ENCODE measurements at regions not wholly inside any gene's neighbourhood (a gene's known extent, or its start where the extent isn't known, plus 50 kb on each side); places are given as distances from the start of the nearest gene placed in this dataset.
"Not testable (repeated sequence)": the region's sequence is repeated elsewhere in the genome, so short reads cannot be mapped to it uniquely, and the experiment has no call there.

DNA sequence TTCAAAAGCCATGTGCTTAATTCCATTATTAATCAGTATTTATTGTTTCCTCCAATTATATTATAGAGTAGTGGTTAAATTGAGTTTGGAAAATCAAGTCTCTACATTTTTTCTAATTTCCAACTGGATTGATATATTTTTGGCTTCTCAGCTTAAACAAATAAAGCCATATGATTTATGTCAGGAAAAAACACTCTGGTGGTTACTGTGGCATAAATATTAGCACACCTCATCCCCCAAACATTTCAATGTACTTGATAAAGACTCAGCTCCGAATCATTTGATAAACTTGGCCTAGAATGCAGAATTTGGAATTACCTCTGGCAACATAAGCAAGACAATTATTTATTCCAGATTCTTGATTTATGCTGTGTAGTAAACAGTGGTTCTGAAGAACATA lies 2313.8 kb downstream of the ARAP2 start:
- no peak for DNase-seq (ENCODE audit: low spot score)

DNA sequence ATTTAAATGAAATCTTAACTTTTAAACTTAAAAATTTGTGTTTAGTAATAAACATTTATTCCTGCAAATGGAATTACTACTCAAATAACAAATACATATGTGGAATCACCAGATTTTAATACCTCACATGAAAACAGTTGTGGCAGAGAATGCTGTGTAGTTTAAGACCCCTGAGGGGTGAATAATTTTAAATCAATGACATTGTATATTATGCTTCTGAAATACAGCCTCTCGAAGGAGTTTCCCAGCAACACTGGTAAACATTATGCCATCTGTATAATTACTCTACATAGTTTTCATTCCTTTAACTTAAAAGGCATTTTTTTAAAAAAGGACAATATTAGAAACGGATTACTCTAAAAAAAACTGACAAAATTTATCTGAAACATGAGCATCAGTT lies 2313.3 kb downstream of the ARAP2 start:
- no peak for DNase-seq (ENCODE audit: low spot score)

DNA sequence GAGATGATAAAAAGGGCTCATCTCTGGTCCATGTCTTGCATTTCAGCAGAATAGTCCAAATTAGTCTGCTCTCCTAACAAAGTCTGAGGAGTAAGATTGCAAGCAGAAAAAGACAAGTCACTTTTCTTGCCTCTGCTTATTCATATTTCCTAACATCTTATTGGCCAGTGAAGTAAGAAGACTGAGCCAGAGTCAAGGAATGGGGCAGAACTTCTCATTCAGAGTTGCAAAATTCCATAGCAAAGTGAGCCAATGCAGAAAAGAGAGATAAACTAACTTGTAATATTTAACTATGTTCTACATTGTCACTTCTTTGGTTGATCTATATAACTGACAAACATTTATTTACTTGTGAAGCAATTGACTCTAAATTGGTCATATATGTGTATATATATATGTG lies 2304.0 kb downstream of the ARAP2 start:
- DNase-seq (ENCODE audit: low spot score), result no peak

DNA sequence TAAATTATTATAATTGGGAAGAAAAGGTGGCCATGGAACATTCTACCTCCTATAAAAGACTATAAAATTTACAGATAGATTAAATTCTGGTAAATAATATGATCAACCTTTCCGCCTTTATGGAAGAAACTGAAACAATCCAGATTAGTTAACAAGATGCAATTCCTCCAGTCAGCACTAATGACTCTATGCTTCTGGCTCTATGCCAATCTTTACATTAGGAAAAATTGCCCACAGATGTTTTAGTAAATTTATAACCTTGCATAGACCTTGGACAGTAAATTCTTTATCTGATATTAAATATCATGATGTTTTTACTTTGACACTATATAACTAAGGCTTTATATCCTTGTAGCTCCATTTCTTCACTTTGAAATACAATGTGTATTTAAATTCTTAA lies 2302.5 kb downstream of the ARAP2 start:
- no peak for DNase-seq (ENCODE audit: low spot score)

DNA sequence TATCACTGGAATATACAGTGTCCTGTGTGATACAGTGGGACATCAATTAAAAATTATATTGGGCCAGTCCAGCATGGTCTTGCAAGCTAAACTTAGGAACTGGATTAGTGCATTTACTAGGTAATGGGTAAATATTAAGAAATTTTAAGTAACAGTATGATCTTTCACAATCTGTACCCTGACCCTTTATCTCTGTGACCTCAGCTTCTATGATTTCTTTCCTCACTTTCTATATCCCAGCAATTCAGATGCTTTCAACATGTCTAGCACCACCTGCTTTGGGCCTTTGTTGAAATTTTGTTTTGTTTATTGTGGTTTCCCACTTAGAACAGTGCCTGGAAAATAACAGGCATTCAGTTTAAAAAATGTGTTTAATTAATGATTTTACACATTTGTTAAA lies 2295.4 kb downstream of the ARAP2 start:
- DNase-seq (ENCODE audit: low spot score), result no peak

DNA sequence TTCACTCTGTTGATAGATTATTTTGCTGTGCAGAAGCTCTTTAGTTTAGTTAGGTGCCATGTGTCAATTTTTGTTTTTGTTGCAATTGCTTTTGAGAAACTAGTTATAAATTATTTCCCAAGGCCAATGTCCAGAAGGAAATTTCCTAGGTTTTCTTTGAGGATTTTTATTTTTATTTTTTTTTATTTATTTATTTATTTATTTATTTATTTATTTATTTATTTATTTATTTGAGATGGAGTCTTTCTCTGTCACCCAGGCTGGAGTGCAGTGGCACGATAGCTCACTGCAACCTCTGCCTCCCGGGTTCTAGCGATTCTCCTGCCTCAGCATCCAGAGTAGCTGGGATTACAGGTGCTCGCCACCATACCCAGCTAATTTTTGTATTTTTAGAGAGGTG lies 2290.5 kb downstream of the ARAP2 start:
- DNase-seq (ENCODE audit: low spot score), result not testable (repeated sequence)

DNA sequence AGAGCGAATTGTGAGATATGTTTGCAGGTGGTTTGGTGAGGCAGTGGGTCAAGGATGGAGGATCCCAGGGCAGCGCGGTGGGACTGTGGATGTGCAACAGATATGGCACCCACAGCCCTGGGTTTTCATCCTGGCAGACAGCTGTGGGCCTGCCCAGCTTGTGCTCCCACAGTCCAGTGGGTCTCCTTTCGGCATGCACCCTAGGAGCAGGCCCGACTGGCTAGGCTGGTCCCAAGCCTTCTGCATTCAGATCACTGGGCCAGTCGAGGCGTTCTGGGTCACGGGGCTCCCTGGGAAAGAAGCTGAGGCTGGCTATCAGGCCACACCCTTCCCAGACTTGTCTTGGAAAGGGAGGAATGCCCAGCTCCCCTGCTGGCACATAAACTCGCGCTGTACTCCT lies 2289.6 kb downstream of the ARAP2 start:
- no peak for DNase-seq (ENCODE audit: low spot score)

DNA sequence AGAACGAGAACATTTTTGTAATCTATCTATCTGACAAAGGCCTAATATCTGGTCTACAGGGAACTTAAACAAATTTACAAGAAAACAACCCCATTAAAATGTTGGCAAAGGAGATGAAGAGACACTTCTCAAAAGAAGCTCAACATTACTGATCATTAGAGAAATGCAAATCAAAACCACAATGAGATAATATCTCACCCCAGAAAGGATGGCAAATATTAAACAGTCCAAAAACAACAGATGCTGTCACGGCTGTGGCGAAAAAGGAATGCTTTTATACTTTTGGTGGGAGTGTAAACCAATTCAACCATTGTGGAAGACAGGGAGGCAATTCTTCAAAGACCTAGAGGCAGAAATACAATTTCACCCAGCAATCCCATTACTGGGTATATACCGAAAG lies 2284.8 kb downstream of the ARAP2 start:
- DNase-seq (ENCODE audit: low spot score), result no peak

DNA sequence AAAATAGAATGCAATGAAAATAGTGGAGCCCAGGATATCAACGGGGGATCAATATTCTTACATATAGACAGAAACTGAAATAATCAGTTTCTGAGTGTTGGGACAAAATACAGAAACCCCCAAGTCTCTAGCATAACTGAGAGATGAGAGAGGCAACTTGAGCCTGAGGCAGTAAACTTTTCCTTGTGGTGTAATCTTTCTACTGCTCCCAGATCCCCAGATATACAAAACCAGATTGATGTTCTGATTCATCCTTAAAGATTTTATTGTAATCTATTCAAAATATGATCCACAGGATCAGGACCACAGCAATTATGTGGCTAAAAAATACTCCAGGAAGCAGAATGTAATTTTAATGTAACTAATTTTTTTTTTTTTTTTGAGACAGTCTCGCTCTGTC lies 2282.6 kb downstream of the ARAP2 start:
- DNase-seq (ENCODE audit: low spot score), result no peak

DNA sequence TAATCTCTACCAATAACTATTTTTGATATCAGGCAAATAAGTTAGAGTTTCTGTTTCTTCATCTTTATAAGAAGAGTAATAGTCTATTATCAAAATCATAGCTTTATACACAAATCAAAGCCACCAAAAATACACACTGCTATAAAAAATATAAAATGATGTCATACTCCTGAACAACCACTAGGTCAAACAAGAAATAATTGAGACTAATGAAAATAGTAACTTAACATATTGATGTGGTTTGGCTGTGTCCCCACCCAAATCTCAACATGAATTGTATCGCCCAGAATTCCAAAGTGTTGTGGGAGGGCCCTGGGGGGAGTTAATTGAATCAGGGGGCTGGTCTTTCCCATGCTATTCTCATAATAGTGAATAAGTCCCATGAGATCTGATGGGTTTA lies 2277.5 kb downstream of the ARAP2 start:
- DNase-seq (ENCODE audit: low spot score), result no peak

DNA sequence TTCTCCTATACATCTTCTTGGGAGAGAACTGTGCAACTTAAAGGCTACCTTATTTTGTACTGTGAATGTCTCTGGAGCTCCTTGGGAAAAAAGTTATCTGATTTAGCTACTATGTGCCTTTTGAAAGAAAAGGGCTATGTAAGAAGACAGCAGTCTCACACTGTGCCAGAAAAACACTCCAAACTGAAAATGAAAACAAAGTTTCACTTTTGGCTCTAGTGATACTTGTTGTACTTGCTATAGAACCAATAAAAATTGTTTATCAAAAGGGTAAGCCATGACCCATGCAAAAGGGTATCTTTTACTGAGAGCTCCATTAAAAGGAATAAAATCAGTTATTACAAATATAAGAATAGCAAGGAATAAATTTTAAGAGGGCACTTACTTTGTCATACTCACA lies 2270.0 kb downstream of the ARAP2 start:
- no peak for DNase-seq (ENCODE audit: low spot score)

DNA sequence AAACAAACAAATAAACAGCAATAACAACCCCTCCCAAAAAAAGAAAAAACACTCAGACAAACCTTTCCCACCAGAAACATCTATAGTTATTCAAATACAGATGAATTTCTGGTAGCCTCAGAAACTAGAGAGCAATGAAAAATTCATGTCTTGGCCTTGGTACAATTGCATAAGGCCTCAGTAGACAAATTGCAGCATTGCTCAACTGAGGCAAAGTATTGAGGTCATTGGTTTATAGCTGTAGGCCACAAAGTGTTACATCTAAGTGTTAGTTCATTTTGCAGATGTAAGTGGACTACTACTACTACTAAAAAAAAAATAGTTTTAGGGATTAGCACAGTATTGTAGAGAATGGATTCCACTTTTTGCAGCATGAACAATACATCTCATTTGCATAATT lies 2268.3 kb downstream of the ARAP2 start:
- DNase-seq (ENCODE audit: low spot score), result no peak

DNA sequence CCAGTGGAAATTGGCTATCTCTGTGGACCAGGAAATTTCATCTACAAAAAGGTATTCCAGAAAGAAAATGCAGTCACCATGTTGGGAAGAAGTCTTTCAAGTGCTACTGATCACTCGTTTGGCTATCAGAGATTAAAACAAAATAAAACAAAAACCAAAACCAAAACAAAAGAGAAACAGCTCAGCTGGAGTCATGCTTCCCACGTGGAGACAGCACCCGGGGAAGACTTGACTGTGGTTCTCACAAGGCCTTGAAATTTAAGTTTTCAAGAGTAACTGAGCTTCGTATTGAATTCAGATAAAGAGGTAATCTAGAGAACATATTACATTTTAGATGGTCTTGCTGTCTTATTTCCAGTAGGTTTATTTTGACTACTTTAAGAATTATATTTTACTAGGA lies 2264.5 kb downstream of the ARAP2 start:
- DNase-seq (ENCODE audit: low spot score), result not testable (repeated sequence)

DNA sequence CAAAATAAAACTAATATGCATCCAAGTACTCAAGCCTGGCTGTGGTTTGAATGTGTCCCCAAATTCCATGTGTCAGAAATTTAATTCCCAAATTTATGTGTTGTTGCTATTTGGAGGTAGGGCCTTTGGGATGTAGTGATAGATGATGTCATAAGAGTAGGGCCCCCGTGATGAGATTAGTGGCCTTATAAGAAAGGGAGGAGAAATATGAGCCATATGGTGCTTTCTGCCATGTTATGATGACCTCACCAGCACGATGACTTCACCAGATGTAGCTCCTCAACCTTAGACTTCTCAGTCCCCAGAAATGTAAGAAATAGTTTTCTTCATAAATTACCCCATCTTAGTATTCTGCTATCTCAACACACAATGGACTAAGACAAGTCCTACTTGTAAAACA lies 2264.0 kb downstream of the ARAP2 start:
- DNase-seq (ENCODE audit: low spot score), result no peak

DNA sequence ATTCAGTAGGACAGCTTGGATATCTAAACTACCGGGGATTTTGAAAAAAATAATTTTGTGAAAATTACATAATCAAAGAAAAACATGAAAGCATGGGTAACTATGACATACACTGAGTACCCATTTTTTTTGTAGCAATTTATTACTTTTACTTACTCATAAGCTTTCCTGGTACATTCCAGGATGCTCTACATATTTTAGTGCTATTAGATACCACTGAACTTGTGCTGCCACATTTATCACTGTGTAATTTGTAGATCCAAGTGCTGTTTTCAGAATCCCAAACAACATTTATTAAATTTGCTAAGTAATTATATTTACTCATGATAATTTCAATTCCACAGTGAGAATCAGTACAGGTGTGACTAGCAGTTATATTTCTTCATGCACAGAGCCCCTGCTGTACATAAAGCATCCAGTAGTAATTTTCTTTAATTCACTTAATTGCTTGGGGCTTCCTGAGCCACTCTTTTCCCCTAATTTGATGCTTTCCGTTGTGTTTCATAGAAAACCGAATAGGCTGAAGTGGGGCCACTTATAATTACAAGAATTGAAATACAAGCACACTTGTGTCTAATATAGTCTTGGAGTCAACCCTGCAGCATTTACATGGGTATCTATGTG lies 2254.4 kb downstream of the ARAP2 start:
- DNase-seq (ENCODE audit: low spot score), result no peak

DNA sequence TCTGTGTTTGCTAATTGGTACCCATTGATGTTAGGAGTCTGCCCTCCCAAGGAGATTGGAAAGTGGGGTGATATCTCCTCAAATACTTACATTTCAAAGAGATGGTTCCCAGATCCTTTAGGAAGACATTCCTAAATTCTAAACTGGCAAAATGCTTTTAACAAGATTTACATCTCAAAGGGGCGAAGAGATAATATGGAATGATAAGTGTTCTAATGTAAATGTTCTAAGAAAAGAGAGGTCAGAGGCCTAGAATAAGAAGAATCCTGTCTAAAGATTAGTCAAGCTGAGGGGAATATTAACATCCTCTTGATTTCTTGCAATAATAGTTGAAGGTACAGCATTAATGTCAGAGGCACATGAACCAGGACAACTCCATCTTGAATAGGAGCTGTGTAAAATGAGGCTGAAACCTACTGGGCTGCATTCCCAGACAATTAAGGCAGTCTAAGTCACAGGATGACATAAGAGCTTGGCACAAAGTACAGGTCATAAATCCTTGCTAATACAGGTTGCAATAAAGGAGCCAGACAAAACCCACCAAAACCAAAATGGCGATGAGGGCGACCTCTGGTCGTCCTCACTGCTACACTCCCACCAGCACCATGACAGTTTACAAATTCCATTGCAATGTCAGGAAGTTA lies 2248.1 kb downstream of the ARAP2 start:
- DNase-seq (ENCODE audit: low spot score), result no peak

DNA sequence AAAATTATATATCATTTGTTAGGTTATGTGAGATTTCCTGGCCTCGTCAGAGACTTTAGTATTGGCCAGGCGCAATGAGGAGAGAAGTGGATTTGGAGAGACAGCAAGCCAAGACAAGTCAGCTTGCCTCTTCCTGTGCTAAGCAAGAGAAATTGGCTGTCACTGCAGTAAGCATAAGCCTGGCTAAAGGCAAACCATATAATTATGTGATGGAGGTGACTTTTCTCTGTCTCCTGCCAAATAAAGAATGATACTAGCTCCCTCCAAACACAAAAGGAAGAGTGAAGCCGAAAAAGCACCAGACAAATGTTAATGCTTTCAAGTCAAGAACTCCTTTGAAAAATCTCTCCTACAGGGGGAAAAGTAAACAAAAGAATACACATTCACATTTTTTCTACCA lies 2246.0 kb downstream of the ARAP2 start:
- DNase-seq (ENCODE audit: low spot score), result no peak

DNA sequence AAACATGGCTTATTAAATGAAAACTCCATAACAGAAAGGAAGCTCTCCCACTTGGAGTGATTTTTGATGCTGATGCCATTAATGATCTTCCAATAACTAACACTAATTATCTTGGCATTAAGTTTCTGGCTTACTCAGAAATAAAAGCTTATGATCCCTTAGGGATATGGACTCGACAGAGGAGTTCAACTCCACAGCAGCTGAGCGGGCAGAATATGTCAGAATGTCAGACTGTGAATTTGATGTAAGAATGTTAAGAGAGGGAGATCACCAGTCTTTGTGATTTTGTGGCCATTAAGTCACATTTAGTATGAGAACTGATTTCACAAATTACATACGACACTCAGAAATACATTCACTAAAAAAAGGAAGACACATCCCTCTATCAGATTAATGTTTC lies 2244.0 kb downstream of the ARAP2 start:
- DNase-seq (ENCODE audit: low spot score), result no peak

DNA sequence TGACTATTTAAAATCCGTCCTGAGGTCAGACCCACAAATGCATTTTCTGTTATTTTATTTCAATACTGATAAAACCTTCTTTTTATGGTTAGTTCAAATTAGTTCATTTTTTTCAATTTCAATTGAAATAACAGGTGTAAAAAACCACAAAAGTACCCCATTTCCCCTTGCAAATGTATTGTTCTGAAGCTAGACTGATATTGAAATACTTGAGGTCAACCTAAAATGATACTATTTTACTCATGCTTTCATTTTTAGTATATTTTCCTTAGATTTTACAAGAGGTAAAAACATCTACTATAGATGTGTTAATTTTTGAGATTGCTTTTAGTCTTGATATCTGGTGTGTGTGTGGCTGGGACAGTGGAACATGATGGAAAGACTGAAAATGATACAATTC lies 2237.8 kb downstream of the ARAP2 start:
- DNase-seq (ENCODE audit: low spot score), result not testable (repeated sequence)

DNA sequence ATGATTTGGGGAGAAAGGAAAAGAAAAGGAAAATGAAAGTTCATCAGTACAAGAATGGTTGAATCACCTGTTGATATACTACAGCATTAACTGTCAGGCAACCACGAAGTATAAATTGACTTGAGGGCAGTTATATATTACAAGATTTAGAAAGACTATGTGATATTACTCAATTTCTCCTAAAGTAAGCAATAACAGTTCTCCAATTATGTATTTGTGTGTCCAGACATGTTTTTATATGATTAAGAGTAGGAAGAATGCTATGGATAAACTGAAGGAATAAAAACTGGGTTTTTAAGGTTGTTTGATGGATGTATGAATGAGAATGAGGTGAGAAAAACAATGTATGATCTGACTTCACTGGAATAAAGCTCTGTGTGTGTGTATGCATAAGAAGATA lies 2234.4 kb downstream of the ARAP2 start:
- no peak for DNase-seq (ENCODE audit: low spot score)

DNA sequence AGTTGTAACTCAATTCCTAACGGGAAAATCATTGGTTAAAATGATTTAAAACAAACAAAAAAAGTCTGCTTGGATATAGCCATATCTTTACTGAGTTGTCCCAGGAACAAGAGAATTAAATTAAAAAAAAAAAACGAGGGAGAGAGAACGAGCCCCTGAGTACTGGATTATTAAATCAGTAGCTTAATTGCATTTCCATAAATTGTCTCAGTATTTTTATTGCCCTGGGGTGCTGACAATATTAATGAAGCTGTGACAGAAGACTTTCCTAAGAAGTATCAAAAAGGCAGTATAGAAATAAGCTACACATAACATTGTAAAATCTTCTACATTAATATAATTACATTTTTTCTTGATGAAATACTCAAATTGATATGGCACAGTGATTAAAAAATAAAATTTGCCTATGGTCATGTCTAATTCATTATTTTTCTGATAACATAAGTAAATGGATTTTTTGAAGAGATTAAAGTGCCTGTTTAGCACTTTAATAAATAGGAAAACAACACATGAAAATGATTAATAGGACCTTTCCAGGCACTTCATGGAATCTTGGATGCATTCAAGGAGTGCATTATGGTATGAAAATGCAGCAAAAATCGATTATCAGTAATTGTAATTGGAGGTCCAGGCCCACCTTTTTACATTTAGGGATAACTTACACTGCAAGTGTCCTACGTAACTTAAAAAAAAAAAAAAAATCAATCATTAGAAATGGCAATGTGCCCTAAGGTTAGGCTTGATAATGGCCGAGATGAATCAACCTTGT lies 2233.4 kb downstream of the ARAP2 start:
- no peak for DNase-seq (ENCODE audit: low spot score)

DNA sequence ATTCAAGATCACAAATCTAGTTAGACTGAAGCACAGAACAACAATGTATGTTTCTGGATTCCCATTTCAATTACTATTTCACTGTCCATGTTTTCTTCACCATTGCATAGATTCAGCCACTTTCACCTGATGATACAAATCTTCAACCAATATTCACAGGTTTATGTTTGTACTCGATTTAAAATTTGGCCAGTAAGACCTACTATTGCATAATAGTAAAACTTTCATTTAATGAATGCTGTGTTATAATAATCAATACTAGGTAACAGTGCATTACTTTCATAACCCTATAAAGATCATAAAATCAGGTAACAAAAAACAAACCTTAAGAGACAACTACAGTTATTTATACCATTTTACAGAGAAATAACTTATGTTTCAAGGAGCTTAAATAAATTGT lies 2209.1 kb downstream of the ARAP2 start:
- DNase-seq (ENCODE audit: low spot score), result no peak

DNA sequence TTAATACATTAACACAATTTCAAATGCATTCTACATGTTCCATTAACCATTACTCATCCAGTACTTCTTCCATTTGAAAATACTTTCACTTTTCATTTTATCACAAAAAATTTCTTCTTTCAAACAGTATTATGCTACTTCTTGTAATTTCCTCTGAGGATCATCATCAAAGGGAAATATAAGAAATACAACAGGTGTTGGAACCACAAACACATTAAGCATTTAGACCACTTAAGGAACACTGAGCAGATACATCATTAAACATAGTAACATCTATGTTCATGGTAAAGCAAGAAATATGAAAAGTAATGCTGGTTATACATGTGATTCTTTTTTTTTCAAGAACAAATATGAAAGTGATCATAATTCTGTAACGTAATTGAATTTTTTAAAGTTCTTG lies 2207.0 kb downstream of the ARAP2 start:
- DNase-seq (ENCODE audit: low spot score), result no peak

DNA sequence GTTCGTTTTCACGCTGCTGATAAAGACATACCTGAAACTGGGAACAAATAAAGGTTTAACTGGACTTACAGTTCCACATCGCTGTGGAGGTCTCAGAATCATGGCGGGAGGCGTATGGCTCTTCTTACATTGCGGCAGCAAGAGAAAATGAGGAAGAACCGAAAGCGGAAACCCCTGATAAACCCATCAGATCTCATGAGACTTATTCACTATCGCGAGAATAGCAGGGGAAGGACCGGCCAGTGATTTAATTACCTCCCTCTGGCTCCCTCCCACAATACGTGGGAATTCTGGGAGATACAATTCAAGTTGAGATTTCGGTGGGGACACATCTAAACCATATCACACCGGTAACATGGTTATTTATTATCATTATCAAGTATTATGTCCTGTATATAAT lies 2204.5 kb downstream of the ARAP2 start:
- DNase-seq (ENCODE audit: low spot score), result no peak
